ENCODE measurements at regions not wholly inside any gene's neighbourhood (a gene's known extent, or its start where the extent isn't known, plus 50 kb on each side); places are given as distances from the start of the nearest gene placed in this dataset.
A peak's percentile ranks its signal among the peaks of the same experiment; 100 is the strongest.

DNA sequence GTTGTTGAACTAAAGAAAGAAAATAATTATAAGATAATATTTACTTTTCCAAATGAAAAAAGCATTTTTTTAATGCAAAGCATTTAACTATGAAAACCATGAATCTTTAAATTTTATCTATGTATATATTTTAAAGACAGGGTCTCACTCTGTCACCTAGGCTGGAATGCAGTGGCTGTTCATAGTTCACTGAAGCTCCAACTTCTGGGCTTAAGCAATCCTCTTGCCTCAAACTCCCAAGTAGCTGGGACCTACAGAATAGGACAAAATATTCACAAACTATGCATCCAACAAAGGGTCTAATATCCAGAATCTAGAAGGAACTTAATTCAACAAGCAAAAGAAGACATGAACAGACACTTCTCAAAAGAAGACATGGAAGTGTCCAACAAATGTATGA, 55.9 kb upstream of the ALB start:
- H3K27ac ChIP-seq (ENCODE audit: low read depth in 2 of 2, low read length in 2 of 2), result no peak overlapping the region
- H3K9me3 ChIP-seq (ENCODE audit: control insufficient read depth in 2 of 3, insufficient read depth in 1 of 3, low read length in 3 of 3), result no peaks in the 10 kb centered on the region
- H3K27me3 ChIP-seq (ENCODE audit: control insufficient read depth, insufficient read depth, low read length), result no peaks in the 10 kb centered on the region
- H3K4me3 ChIP-seq (ENCODE audit: low read length in 3 of 3), result no peak overlapping the region
- no peak for DNase-seq
- intact Hi-C loops (cut with DNase I), result no loop called here
- H3K36me3 ChIP-seq (ENCODE audit: control insufficient read depth in 2 of 3, insufficient read depth in 3 of 3, low read length in 3 of 3), result no peaks in the 10 kb centered on the region
- H3K4me1 ChIP-seq (ENCODE audit: control insufficient read depth in 2 of 3, insufficient read depth in 2 of 3, low read depth in 1 of 3, low read length in 3 of 3), result no peaks in the 10 kb centered on the region
- FAIRE-seq, result no peak
- TF ChIP-seq, protein P1, sequence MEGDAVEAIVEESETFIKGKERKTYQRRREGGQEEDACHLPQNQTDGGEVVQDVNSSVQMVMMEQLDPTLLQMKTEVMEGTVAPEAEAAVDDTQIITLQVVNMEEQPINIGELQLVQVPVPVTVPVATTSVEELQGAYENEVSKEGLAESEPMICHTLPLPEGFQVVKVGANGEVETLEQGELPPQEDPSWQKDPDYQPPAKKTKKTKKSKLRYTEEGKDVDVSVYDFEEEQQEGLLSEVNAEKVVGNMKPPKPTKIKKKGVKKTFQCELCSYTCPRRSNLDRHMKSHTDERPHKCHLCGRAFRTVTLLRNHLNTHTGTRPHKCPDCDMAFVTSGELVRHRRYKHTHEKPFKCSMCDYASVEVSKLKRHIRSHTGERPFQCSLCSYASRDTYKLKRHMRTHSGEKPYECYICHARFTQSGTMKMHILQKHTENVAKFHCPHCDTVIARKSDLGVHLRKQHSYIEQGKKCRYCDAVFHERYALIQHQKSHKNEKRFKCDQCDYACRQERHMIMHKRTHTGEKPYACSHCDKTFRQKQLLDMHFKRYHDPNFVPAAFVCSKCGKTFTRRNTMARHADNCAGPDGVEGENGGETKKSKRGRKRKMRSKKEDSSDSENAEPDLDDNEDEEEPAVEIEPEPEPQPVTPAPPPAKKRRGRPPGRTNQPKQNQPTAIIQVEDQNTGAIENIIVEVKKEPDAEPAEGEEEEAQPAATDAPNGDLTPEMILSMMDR (IDR thresholded peaks at IDR 0.05; ENCODE audit: borderline replicate concordance, extremely low read depth, insufficient read depth), result no peak
- no peak overlapping the region for H3K9ac ChIP-seq (ENCODE audit: low read length in 3 of 3)

GRCh38 chr4:73347497-73347896, 56.6 kb upstream of the ALB start:
- Histone ChIP-seq H3K27me3 (ENCODE audit: control insufficient read depth, insufficient read depth, low read length) (no peaks in the 10 kb centered on the region), H3K9me3 (ENCODE audit: control insufficient read depth in 2 of 3, insufficient read depth in 1 of 3, low read length in 3 of 3) (no peaks in the 10 kb centered on the region), H3K36me3 (ENCODE audit: control insufficient read depth in 2 of 3, insufficient read depth in 3 of 3, low read length in 3 of 3) (no peaks in the 10 kb centered on the region), H3K9ac (ENCODE audit: low read length in 3 of 3) (no peak overlapping the region), H3K4me3 (ENCODE audit: low read length in 3 of 3) (no peak overlapping the region), H3K27ac (ENCODE audit: low read depth in 2 of 2, low read length in 2 of 2) (no peak overlapping the region), H3K4me1 (ENCODE audit: control insufficient read depth in 2 of 3, insufficient read depth in 2 of 3, low read depth in 1 of 3, low read length in 3 of 3) (no peaks in the 10 kb centered on the region)
- no peak for FAIRE-seq
- intact Hi-C loops (cut with DNase I), result no loop called here
- TF ChIP-seq, protein P1 (IDR thresholded peaks at IDR 0.05; ENCODE audit: borderline replicate concordance, extremely low read depth, insufficient read depth), result no peak
- no peak for DNase-seq

DNA sequence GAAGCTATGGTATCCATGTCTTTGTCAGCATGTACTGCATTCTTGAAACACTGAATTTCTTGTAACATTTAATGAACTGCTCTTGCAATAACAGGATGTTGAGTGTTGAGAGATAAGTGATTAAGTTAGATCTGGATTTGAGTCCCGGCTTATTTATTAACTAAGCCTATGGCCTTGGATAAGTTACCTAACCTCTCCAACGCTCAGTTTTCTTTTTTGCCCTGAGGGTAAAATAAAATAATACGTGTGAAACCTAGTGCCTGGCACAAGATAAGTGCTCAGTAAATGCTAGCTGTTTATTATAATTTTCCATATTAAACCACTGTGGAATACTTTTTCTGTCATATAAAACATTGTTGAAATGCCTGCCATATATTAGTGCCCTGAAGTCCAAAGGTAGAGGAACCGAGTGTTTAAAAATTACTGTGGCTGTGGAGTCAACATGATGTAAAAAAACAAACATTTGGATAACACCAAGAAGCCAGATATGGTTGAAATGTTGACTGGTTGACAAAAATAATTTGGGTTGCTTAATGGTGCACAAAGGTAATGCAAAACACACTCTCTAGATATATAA, 58.6 kb upstream of the ALB start:
- Histone ChIP-seq H3K27ac (ENCODE audit: low read depth in 2 of 2, low read length in 2 of 2) (peak overlapping the region in 1 of 2 donors; percentile 24), H3K4me1 (ENCODE audit: control insufficient read depth in 2 of 3, insufficient read depth in 2 of 3, low read depth in 1 of 3, low read length in 3 of 3) (no peaks in the 10 kb centered on the region), H3K27me3 (ENCODE audit: control insufficient read depth, insufficient read depth, low read length) (no peaks in the 10 kb centered on the region), H3K9me3 (ENCODE audit: control insufficient read depth in 2 of 3, insufficient read depth in 1 of 3, low read length in 3 of 3) (no peaks in the 10 kb centered on the region), H3K36me3 (ENCODE audit: control insufficient read depth in 2 of 3, insufficient read depth in 3 of 3, low read length in 3 of 3) (no peaks in the 10 kb centered on the region), H3K4me3 (ENCODE audit: low read length in 3 of 3) (no peak overlapping the region), H3K9ac (ENCODE audit: low read length in 3 of 3) (no peak overlapping the region)
- intact Hi-C loops (cut with DNase I), result no loop called here
- no peak for FAIRE-seq
- peak in 2 of 5 donors; percentile 17 to 27 for DNase-seq
- TF ChIP-seq, protein P1 (IDR thresholded peaks at IDR 0.05; ENCODE audit: borderline replicate concordance, extremely low read depth, insufficient read depth), result no peak

- Histone ChIP-seq H3K27me3 (ENCODE audit: control insufficient read depth, insufficient read depth, low read length) (no peaks in the 10 kb centered on the region), H3K4me1 (ENCODE audit: control insufficient read depth in 2 of 3, insufficient read depth in 2 of 3, low read depth in 1 of 3, low read length in 3 of 3) (no peaks in the 10 kb centered on the region), H3K36me3 (ENCODE audit: control insufficient read depth in 2 of 3, insufficient read depth in 3 of 3, low read length in 3 of 3) (no peaks in the 10 kb centered on the region), H3K4me3 (ENCODE audit: low read length in 3 of 3) (no peak overlapping the region), H3K9me3 (ENCODE audit: control insufficient read depth in 2 of 3, insufficient read depth in 1 of 3, low read length in 3 of 3) (no peaks in the 10 kb centered on the region), H3K27ac (ENCODE audit: low read depth in 2 of 2, low read length in 2 of 2) (no peak overlapping the region), H3K9ac (ENCODE audit: low read length in 3 of 3) (no peak overlapping the region)
- TF ChIP-seq, protein P1 (IDR thresholded peaks at IDR 0.05; ENCODE audit: borderline replicate concordance, extremely low read depth, insufficient read depth), result no peak
- FAIRE-seq (no peak), DNase-seq (no peak)
- intact Hi-C loops (cut with DNase I), result no loop called here
Observed at GRCh38 chr4:73344106-73344505, 60.0 kb upstream of the ALB start.

Measured in kidney (tissue), 13 donors.